GM21528 (cell line): ENCODE measurements at regions not wholly inside any gene's neighbourhood (a gene's known extent, or its start where the extent isn't known, plus 50 kb on each side); places are given as distances from the start of the nearest gene placed in this dataset.

Experiments used
- ATAC-seq: cut with Tn5 transposase; IDR thresholded peaks from one replicate; pipeline ENCODE4 v1.9.1; 2021; ENCODE audit warnings: mild to moderate bottlenecking, moderate library complexity; ENCODE audit not compliant: unreplicated experiment, low FRiP score

DNA sequence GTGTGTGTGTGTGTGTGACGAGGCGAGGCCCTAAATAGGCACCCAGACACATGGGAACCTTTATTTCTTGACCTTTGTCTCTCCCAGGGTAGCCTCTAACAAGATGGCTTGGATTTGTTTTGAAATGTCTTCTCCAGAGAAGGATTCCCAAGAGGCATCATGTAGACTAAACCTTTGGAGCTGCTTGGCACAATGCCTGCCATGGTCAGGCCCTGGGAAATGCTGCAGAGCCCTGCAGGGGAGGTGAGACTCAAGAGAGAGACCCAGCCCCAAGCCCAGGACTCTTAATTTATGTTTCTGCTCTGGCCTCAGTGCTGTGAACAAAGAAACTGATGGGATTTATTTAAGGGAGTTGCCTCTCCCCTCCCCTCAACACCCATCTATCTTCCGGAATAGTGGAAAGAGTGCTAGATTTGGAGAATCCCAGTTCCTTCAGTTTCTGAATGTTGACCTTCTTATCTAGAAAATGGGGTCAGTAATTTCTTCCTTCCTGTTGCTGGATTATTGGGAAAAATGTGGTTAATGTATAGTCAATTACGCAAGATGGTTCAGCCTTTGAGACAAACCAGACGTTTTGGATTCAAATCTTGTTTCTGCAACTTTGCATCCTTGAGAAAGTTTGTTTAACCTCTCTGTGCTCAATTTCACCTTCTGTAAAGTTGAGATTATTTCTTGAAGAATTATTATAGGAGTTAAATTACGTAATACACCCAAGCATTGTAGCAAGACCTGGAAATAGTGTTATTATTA is 434.8 kb downstream of the MAFB start:
- no peak for ATAC-seq

DNA sequence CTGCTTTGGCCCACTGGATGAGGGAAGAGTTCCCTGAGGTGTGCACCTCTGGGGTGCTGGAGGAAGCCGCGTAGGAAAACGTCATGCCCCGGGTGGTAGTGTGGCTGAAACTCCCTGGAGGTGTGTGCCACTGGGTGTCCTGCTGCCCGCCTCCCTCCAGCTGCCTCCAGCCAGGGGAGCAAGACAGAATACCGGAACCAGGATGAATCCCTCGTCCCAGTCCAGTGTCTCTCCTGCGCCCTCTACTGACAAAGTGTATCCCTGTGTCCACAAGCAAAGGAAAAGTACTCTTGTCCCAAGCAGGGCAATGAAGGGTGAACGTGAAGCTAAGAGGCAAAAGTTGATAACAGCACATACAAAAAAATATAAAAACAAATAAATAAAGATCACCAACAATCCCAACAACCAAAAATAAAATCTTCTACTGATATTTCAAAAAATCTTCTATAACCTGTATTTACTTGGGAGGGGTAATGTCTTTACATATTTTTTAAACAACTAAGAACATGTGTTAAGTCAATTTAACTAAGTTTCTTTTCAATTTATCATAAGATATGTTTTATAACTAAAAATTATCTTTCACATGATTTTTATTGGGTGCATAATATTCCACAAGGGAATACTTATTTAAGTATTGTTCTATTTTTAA is 437.6 kb downstream of the MAFB start:
- no peak for ATAC-seq

DNA sequence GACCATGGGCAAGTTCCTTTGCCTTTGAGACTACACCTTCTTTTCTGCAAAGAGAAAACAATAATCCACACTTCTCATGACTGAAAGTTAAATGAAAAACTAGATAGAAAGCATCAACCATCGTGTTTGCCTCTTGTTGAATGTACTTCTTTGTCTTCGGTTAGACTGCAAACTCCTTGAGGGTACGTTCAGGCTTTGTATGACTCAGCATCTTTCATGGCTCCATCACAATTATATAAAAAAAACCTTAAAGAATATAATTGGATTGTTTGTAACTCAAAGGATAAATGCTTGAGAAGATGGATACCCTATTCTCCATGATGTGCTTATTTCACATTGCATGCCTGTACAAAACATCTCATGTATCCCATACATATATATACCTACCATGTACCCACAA is 439.2 kb downstream of the MAFB start:
- no peak for ATAC-seq

DNA sequence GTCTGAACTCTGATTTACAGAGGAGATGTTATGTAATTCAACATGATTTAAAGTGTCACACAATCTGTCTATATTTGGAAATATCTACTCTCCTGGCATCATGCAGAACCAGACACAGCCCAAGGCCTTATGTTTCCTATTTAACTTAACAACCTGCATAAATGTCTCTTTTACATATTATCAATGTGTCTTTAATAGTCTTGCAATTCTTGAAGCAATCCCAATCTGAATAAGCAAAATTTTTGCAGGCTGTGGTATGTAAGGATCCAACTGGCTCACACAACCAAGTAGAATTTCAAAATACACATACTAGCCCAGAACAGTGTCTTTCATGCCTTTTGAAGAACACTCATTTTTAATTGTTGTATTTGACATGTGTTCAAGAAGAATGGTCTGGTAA is 443.2 kb downstream of the MAFB start:
- ATAC-seq, result no peak

DNA sequence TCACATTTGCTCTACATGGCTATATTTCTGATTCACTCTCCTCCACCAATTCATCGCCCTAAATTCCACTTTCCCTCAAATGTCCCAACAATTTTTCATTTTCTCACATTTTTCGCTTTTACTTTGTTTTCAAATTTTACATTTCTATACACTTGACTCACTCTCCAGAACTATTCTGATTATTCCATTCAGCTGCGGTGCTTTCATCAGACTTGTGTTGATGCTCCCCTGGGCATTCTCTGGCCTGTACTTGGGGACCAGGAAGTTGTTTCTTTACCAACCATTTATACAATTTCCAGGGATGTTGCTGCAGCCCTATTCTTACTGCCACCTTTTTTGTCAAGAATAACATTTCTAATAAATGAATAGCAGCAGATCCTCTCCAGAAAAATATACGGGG is 444.8 kb downstream of the MAFB start:
- ATAC-seq, result no peak

DNA sequence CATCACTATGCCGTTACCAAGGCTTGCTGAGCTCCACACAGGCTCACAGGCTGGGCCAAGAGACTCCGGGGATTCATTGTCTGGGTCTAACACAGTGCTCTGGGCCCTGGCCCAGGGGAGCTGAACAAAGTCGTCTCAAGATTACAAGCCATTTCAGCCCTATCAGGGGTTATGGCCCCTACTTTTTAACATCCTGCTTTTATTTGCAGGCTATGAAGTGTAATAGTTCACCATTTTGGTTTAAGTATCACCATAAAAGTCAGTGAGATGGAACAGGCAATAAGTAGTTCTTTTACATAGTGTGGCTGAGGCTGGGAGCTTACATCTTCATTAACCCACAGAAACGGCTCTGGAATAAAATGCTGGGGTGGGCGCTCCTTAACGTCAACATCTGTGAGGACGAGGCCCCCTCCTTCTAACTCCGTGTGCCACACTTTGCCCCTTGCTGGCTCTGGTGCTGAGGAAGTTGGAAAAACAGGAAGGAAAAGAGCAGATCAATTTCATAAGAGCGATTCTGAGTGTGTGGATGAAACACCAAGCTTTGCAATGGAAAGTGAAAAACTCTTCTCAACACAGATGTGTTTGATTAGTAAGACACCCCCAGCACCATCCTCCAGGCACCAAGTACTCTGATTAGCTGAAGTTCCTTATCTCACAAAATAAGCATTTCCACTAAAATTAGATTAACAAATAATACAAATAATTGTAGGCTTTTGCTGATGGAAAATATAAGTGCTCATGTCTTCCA is 447.3 kb downstream of the MAFB start:
- ATAC-seq, result no peak

DNA sequence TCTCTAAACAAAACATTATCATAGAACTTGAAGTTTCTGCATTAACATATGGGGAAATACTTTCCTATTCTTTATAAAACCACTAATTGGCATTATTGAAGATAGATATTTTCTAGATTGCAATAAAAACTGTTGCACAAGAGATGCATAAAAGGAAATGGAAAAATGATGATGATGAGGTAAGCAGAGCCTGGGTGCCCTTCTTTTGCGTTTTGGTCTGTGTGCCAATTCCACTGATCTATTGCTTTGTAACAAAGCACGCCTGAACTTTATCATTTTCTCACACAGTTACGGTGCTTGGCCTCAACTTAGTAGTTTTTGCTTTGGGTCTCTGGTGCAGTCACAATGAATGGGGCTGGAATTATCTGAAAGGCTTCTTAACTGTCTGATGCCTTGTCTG is 450.5 kb downstream of the MAFB start:
- no peak for ATAC-seq

DNA sequence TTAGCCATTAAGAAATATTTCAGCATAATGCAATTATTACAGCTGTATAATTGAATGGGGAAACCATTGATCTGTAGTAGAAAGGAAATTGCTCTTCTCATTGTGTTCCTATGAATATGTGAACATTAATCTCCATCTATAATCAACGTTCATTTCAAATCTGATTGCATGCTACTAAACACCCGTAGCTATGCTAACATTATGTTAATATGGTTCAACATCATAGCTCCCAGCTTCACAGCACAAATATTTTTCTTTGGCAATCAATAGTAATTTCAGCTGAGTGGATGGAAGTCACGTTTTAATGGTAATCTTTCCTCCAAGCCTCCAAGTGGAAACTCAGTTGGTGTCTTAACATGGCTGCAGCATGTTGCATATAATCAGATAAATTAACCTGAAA is 454.4 kb downstream of the MAFB start:
- ATAC-seq, result no peak

DNA sequence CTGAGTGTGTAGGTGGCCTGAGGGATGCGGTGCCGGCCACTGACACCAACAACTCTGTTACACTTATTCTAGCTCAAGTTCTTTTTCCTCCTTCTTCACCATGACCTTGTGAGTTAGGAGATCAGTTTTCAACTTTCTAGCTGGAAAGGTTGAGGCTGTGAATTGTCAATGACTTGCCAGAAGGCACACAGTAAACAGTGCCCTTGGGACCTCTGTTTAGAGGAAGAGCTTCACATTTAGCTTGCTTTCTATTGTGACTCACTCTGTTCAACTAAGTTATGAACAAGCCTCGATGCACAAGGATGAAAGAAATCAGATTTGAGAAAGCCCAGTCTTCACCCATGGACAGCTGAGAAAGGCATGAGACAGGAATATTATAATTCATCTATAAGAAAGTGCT is 455.6 kb downstream of the MAFB start:
- ATAC-seq, result no peak

DNA sequence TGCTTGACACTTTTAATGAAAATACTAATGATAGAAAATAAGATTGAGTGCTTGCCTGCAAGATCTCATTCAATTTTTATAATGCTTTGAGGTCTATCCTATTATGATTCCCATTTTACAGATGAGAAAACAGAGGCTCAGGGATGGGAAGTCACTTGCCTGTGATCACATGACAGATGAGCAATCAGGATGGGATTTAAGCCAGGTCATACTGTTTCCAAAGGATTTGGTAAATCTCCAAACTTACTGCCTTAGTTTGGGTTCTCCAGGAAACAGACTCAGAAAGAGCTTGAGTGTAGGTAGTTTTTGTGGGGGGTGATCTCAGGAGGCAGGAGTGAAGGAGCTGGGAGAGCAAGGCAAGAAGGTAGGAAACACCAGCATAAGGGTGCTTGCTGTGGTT is 456.3 kb downstream of the MAFB start:
- ATAC-seq, result no peak

DNA sequence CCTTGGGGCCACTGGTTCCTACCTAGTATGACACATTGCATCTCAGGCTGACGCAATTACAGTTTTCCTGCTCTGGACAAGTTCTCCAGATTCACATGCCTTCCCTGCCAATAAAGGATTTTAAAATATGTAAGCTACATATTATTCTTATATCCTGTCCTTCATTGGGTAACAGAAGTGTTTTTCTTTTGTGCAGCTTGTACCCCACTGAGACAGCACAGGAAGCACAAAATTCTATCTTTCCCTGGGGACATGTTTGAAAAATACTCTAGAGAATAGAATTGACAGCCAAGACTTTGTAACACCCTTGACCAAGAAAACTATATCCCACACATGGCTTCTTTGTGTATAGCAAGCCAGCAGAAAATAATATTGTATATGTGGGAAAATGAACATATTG is 456.8 kb downstream of the MAFB start:
- ATAC-seq, result no peak

DNA sequence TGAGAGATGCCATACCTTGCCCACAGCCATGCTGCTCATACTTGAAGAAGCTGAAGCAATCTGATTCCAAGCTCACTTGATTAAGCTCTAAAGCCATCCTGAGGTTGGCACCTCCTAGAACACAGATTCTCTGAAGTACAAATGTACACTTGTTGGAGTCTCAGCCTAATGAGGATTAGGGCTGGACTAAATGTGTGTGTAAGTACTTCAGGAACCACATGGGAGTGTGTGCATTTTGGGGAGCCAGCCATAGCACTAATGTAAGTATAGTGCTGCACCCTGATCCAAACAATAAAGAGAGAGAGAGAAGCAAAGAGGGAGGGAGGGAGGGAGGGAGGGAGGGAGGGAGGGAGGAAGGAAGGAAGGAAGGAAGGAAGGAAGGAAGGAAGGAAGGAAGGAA is 458.6 kb downstream of the MAFB start:
- no peak for ATAC-seq

DNA sequence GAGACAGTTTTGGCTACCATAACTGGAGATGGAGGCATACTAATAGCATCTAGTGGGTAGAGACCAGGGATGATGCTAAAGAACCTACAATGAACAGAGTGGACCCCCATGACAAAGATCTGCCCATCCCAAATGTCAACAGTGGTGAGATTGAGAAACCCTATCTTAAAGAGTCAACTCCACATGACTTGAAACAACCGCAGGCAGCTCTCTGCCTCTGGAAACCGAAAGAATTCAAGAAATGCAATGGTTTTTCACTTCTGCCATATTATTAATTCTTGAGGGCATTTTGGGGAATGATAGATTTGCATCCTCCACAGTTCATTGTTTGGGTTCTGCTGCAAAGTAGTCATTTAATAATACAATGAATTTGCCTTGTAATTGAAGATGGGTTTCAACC is 463.4 kb downstream of the MAFB start:
- no peak for ATAC-seq

DNA sequence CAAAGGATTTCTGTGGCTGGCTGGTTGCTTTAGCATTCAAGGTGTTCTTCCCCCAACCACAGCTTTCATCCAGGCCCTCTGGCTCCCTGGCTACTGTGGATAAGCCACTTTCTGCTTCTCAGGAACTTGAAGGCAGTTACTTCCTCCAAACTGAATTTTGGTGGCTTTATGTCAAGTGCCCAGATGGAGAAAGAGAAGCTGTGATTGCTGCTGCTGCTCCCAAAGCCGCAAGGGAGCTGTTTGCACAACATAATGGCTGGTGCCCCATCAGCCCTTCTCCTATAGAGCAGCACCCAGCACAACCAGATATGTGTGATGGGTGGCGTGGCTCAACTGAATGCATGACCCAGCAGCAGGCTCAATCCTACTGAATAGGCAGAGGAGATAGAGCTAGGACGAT is 465.2 kb downstream of the MAFB start:
- no peak for ATAC-seq

DNA sequence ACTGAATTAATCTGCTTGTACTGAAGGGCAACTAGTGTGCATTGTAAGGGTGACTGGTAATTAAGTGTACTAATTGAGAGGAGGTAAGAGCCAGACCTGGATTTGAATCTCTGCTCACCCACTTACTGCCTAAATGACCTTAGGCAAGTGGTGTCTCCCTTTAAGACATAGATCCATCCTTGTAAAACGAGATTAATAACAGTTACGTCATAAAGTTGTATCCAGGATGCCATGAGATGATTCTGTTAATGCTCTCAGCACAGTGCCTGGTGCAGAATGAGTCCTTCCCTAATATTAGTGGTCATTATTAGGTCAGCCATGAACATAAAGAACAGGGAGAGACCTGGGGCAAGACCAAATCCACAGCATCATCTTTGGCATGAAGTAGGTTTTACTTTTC is 470.1 kb downstream of the MAFB start:
- ATAC-seq, result no peak

DNA sequence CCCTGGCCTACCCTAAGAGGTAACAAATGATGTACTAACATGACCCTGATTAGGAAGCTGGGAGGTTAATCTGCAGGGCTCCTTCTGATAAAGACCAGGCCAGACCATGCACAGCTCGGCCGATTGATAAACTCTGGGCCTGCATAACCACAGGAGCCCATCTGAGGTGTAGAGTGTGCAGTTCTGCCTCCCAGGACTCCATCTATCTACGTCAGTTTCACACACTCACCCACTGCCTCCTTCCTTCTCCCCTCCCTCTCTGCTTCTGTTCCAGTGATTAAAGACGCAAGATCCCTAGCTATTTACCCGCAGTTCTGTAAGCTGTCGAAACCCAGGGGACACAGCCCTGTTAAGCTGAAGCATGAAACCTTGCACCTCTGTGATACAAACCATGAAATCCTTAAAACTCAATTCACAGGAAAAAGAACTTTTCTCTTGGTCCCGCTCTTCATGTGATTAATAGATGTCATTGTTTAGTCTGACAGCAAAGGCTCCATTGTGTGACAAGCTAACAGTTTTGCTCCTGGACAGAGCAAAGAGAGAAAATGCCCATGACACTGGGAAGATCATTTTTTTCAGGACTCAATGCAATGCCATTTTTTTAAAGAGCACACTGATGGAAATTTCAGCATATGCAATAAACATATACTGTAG is 470.6 kb downstream of the MAFB start:
- no peak for ATAC-seq

DNA sequence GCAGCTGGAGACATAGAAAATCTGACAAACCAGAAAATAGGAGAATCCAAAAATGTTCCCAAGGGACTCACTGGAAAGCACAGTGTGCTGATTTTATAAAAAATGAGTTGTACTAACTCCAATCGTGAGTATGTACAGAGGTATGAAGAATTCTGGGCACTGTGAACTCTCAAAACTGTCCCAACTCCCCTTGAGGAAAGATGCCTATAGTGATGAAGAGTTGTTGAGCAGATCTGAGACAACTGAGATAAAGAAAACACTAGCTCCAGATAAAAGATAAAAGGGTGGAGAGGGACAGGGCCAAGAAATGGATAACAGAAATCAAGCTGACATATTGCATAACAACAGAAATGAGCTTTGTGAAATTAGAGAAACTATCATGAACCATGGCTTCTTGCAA is 481.4 kb downstream of the MAFB start:
- ATAC-seq, result no peak

DNA sequence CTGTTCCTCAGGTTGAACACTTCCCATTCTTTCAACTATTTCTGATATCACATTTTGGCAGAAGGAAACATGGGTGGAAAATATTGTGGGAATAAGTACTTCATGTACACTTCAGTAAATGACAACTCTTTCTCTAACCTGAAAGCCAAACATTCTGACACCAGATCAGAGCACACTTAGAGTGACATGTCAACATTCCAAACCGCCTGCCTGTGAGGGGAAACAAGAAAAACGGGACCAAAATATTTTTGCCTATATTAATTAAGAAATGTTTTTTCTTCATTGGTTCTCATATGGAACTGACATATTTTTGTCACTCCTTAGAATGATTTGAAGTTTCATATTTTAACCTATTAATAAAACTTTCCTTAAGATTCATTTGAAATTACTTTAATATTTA is 483.1 kb downstream of the MAFB start:
- ATAC-seq, result no peak

DNA sequence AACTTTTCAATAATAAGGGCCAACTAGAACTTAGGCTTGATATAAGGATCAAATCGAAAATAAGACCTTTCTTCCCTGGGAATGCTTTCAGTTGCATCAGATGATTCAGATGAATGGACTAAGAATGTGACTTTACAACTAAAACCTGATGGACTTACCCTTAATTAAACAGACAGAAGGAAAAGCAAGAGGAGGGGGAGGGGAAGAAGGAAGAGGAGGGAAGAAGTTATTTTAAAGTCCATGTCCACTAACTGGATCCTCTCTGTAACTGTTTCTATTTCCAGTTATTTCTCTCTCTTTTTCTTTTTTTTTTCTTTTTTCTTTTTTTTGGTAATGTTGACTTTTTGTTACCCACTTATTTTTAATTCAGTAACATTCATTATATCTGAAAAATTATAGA is 486.0 kb downstream of the MAFB start:
- no peak for ATAC-seq

DNA sequence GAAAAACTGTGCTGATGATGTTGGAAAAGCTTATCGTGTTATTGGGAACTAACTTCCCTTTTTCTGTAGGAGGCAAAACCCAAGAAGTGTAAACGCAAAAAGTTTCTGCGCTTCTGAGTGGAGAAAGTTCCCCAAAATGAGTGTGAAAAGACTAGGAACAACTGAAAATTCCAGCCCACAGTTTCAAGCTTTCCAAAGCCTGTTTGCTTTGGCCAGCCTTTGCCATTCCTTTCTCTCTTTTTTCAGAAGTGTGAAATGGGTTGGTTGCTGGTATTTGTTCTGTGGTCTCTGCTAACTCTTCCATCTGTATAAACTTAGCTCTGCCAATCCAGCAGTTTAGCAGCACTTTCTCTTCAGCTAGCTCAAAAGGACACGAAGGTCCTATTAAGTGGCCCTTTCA is 491.3 kb downstream of the MAFB start:
- no peak for ATAC-seq

DNA sequence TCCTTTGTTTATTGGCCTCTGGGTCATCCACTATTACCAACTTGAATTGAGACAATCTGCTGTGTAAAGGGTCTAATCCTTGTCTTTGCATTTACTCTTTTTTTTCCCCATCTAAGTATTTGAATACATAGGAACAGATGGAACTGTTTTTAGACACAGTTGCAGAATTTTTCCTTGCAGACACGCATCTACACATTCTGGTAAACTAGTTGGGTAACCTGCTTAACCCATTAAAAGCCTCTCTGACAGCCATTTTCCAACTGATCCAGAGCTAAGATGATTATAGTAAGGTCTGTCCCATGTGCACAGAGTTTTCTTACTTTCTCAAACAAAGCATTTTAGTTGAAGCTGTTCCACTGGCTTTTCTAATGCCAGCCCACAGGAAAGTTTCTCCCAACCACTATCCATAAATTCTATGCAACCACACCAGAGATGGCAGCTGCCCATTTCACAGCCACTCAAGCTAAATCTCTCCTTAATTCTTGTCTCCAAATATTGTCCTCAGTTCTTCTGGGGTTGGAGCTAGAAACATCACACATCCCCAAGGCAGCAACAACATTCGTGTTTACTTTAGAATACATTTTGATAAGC is 492.1 kb downstream of the MAFB start:
- ATAC-seq, result no peak
